HFF-Myc (cell line): ENCODE measurements at regions not wholly inside any gene's neighbourhood (a gene's known extent, or its start where the extent isn't known, plus 50 kb on each side); places are given as distances from the start of the nearest gene placed in this dataset.

Experiments used
- DNase-seq: peaks from one replicate; pipeline ENCODE4 v3.0.0-alpha.2; 2011; ENCODE audit warnings: low read depth; ENCODE audit errors: extremely low read depth
- H3K4me3 ChIP-seq: replicated peaks from 2 replicates; pipeline ENCODE4 v1.5.1; 2011; ENCODE audit warnings: low read depth, mild to moderate bottlenecking, control low read depth, low read length
- TF ChIP-seq, protein P1 (sequence below): IDR thresholded peaks from 2 replicates; pipeline ENCODE4 v1.5.1; 2012; ENCODE audit warnings: mild to moderate bottlenecking, low read depth, low read length, control low read depth; ENCODE audit errors: missing control alignments

DNA sequence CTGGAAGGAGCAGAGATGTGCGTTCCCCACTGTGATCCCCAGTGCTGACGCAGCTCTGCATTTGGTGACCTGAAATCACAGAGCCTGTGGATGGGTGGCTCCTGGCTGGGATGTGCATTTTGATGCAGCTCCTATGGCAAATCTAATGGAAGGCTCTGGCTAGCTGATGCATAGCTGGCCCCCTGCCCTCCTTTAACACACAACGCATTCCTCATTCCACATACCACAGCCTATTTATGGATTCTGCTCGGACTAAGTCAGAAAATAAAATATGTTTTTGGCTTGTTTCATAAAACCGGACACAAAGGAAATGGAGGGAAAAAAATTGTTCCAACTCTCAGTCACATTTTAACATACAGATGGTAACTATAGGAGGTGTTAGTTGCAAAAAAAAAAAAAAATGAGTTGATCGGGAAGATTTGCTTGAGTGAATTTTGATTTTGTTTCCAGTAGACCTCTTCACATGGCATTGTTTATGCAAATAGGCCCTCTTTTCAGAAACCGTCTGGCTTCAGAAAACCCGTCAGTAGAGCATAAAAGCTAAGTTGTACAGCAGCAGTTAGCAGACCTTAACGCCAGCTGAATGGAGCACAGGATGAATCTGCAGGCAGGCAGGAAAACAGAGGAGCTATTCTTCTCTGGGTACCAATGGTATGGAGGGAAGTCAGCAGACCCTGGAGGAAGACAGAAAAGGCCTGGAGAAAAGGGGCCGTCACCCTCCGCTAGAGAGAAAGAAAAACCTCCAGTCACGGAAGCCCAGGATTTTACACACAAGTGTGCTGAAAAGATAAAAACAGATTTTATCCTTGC, 215.4 kb downstream of the HDGFL1 start:
- no peak for DNase-seq
- no peak overlapping the region for H3K4me3 ChIP-seq
- TF ChIP-seq, protein P1, sequence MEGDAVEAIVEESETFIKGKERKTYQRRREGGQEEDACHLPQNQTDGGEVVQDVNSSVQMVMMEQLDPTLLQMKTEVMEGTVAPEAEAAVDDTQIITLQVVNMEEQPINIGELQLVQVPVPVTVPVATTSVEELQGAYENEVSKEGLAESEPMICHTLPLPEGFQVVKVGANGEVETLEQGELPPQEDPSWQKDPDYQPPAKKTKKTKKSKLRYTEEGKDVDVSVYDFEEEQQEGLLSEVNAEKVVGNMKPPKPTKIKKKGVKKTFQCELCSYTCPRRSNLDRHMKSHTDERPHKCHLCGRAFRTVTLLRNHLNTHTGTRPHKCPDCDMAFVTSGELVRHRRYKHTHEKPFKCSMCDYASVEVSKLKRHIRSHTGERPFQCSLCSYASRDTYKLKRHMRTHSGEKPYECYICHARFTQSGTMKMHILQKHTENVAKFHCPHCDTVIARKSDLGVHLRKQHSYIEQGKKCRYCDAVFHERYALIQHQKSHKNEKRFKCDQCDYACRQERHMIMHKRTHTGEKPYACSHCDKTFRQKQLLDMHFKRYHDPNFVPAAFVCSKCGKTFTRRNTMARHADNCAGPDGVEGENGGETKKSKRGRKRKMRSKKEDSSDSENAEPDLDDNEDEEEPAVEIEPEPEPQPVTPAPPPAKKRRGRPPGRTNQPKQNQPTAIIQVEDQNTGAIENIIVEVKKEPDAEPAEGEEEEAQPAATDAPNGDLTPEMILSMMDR, result no peak

DNA sequence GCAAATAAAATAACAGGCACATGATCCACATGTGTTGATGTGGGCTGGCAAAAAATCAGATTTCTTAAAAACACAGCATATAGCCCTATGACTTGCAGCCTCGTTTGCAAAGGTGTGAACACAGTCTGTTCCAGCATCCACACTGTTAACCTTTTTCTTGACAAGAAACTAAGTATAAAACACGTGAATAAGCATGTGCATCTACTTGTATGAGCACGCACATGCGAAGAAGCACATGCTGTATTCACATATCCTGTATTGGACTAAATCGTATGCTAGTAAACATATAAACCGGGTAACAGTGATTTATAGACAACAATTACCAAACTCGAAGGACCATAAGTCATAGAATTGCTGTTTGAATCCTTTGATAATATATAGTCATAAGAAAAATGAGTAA, 218.7 kb downstream of the HDGFL1 start:
- TF ChIP-seq, protein P1, result no peak
- no peak overlapping the region for H3K4me3 ChIP-seq
- DNase-seq, result no peak

DNA sequence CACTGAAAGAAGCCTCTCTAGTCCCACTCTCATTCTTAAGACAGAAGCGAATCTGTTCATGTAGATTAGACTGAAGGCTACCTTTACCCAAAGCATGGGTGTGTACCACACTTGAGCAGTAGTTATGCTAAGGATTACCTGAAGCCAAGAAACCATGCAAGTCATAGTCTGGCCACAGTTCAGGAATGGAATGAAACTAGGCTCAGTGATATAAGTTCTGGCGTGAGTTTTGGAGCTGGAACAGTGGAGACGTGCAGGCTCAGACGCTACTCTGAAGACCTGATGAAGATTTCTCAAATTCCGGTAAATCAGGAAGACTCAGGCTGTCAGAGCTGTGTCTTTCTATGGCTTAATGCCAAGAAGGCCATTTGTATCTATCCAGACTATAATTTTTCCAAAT, 219.9 kb downstream of the HDGFL1 start:
- no peak overlapping the region for H3K4me3 ChIP-seq
- TF ChIP-seq, protein P1, result no peak
- no peak for DNase-seq

DNA sequence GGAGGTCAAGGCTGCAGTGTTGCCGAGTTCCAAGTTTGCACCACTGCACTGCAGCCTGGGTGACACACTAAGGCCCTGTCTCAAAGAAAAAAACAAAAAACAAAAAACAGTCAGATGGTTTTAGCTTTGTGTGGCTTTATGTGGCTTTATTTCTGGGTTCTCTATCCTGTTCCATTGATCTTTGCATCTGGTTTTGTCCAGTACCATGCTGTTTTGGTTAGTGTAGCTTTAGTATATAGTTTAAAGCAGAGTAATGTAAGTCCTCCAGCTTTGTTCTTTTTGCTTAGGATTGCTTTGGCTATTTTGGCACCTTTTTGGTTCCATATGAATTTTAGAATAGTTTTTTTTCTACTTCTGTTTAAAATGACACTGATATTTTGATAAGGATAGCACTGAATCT, 225.5 kb downstream of the HDGFL1 start:
- no peak overlapping the region for H3K4me3 ChIP-seq
- DNase-seq, result no peak
- TF ChIP-seq, protein P1, result no peak

DNA sequence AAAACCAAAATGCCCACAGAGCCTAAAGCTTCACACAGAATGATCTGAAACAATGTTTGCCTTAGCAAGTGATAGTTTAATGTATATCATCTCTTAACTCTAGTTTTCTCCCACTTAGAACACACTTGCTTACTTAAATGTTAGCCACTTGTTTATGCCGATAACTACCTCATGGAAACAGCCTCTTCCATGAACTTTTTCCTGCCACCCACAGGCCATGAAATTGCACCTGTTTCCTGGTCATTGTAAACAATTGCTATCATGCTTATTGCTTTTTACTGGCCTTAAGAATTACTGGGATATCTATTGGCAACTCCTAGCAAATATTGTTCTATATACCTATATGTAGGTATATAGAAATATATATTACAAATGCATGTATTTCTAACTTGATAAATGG, 231.1 kb downstream of the HDGFL1 start:
- no peak overlapping the region for H3K4me3 ChIP-seq
- TF ChIP-seq, protein P1, result no peak
- no peak for DNase-seq

DNA sequence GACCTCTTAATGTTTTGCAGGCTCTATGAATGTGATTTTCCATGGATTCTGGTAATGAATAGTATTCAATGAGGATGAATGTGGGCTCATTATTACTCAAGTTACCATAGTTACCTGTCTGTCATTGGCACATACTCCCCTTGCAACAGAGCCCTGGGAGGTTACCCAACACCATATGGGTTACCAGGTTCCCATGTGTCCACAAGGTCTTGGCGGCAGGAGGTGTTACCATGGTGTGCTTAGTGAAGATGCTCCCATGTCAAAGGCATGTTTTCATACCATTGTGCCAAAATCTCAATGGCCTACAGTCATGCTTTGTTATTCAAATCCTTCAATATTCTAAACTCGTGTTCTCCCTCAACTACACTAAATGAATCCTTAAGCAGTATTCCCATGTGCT, 232.5 kb downstream of the HDGFL1 start:
- TF ChIP-seq, protein P1, result no peak
- DNase-seq, result no peak
- H3K4me3 ChIP-seq, result no peak overlapping the region
